Liver (tissue), 8 donors: ENCODE measurements at regions not wholly inside any gene's neighbourhood (a gene's known extent, or its start where the extent isn't known, plus 50 kb on each side); places are given as distances from the start of the nearest gene placed in this dataset.

Experiments
- DNase-seq: peaks from one replicate; pipeline ENCODE4 v3.0.0-alpha.2; 2017; ENCODE audit warnings: low spot score
- H3K27ac ChIP-seq, 2 donors: one replicate each; pipeline ENCODE4 v1.7.0; 2013; ENCODE audit warnings: inconsistent platforms in 2 of 2, low read length in 2 of 2, control low read depth in 1 of 2, low read depth in 1 of 2, mild to moderate bottlenecking in 1 of 2
- H3K27me3 ChIP-seq, 4 donors: one replicate each; pipeline versions ENCODE4 v1.6.1 to v1.7.0; 2013; ENCODE audit warnings: low read length in 3 of 4, inconsistent platforms in 1 of 4, mild to moderate bottlenecking in 1 of 4, moderate library complexity in 1 of 4; ENCODE audit not compliant: control insufficient read depth in 4 of 4, insufficient read depth in 4 of 4
- H3K36me3 ChIP-seq, 4 donors: one replicate each; pipeline versions ENCODE4 v1.6.1 to v1.7.0; 2013; ENCODE audit warnings: low read length in 3 of 4, mild to moderate bottlenecking in 3 of 4, low read depth in 1 of 4, moderate library complexity in 1 of 4; ENCODE audit not compliant: control insufficient read depth in 4 of 4, insufficient read depth in 3 of 4
- H3K4me1 ChIP-seq, 4 donors: one replicate each; pipeline versions ENCODE4 v1.6.1 to v1.7.0; 2013; ENCODE audit warnings: low read length in 3 of 4, mild to moderate bottlenecking in 3 of 4, moderate library complexity in 1 of 4; ENCODE audit not compliant: control insufficient read depth in 4 of 4, insufficient read depth in 4 of 4
- H3K4me3 ChIP-seq, 3 donors: one replicate each; pipeline versions ENCODE4 v1.6.1 to v1.7.0; 2013; ENCODE audit warnings: low read length in 3 of 3, control low read depth in 1 of 3, low read depth in 1 of 3, mild to moderate bottlenecking in 1 of 3
- H3K9ac ChIP-seq, 2 donors: one replicate each; pipeline ENCODE4 v1.7.0; 2013; ENCODE audit warnings: low read length in 2 of 2, mild to moderate bottlenecking in 2 of 2, moderate library complexity in 2 of 2, control low read depth in 1 of 2, low read depth in 1 of 2
- H3K9me3 ChIP-seq, 4 donors: one replicate each; pipeline versions ENCODE4 v1.6.1 to v1.7.0; 2013; ENCODE audit warnings: low read length in 3 of 4; ENCODE audit not compliant: control insufficient read depth in 4 of 4
- ATF3 ChIP-seq: IDR thresholded peaks from 2 replicates; pipeline ENCODE4 v1.6.1; 2016; ENCODE audit warnings: antibody characterized with exemption
- EGR1 ChIP-seq, 2 donors: IDR thresholded peaks; 2 replicates each; pipeline ENCODE4 v1.6.1; 2016 to 2018; ENCODE audit warnings: antibody characterized with exemption in 2 of 2, low read depth in 2 of 2
- FOXA1 ChIP-seq: IDR thresholded peaks from 2 replicates; pipeline ENCODE4 v1.6.1; 2016; ENCODE audit warnings: antibody characterized with exemption
- FOXA2 ChIP-seq: IDR thresholded peaks from 2 replicates; pipeline ENCODE4 v1.6.1; 2016; ENCODE audit warnings: antibody characterized with exemption
- GABPA ChIP-seq, 2 donors: IDR thresholded peaks in 1 of 2; conservative IDR thresholded peaks in 1 of 2; 2 replicates each; pipeline ENCODE4 v1.6.1; 2016; ENCODE audit warnings: antibody characterized with exemption in 2 of 2, mild to moderate bottlenecking in 1 of 2, moderate library complexity in 1 of 2
- HNF4A ChIP-seq, 2 donors: conservative IDR thresholded peaks; 2 replicates each; pipeline ENCODE4 v1.6.1; 2016; ENCODE audit warnings: antibody characterized with exemption in 2 of 2, mild to moderate bottlenecking in 2 of 2
- HNF4G ChIP-seq: IDR thresholded peaks from 2 replicates; pipeline ENCODE4 v1.6.1; 2016; ENCODE audit warnings: antibody characterized with exemption
- JUND ChIP-seq, 2 donors: IDR thresholded peaks; 2 replicates each; pipeline ENCODE4 v1.6.1; 2016; ENCODE audit warnings: antibody characterized with exemption in 2 of 2
- MAX ChIP-seq: IDR thresholded peaks from 2 replicates; pipeline ENCODE4 v1.6.1; 2016; ENCODE audit warnings: antibody characterized with exemption
- NR2F2 ChIP-seq: IDR thresholded peaks from 2 replicates; pipeline ENCODE4 v1.6.1; 2016; ENCODE audit warnings: antibody characterized with exemption
- RAD21 ChIP-seq, 2 donors: IDR thresholded peaks; 2 replicates each; pipeline ENCODE4 v1.6.1; 2016; ENCODE audit warnings: antibody characterized with exemption in 2 of 2, mild to moderate bottlenecking in 2 of 2
- RXRA ChIP-seq, 2 donors: IDR thresholded peaks; 2 replicates each; pipeline ENCODE4 v1.6.1; 2017 to 2018; ENCODE audit warnings: antibody characterized with exemption in 2 of 2, mild to moderate bottlenecking in 1 of 2
- SP1 ChIP-seq: IDR thresholded peaks from 2 replicates; pipeline ENCODE4 v1.6.1; 2018; ENCODE audit warnings: antibody characterized with exemption, mild to moderate bottlenecking
- TAF1 ChIP-seq: conservative IDR thresholded peaks from 2 replicates; pipeline ENCODE4 v1.6.1; 2016; ENCODE audit warnings: antibody characterized with exemption, mild to moderate bottlenecking
- YY1 ChIP-seq: IDR thresholded peaks from 2 replicates; pipeline ENCODE4 v1.6.1; 2016; ENCODE audit warnings: antibody characterized with exemption, mild to moderate bottlenecking
- WGBS: extraction: QIAGEN DNeasy Blood & Tissue Kit; methylation state at CpG from one replicate; pipeline ENCODE4 v1.1.7; 2013; 5-methylcytosine and 5-hydroxymethylcytosine counted together
- TF ChIP-seq, protein P1 (sequence below): IDR thresholded peaks from 2 replicates; pipeline ENCODE4 v1.6.1; 2016; ENCODE audit warnings: antibody characterized with exemption
- TF ChIP-seq, protein P2 (sequence below): fragments of 150-350 bp; IDR thresholded peaks from 2 replicates; pipeline ENCODE4 v1.5.1; 2017; ENCODE audit warnings: improper control_type of control experiment, low read depth, low read length; ENCODE audit not compliant: missing input control
- TF ChIP-seq, protein P3 (sequence below): IDR thresholded peaks from 2 replicates; pipeline ENCODE4 v1.6.1; 2016; ENCODE audit warnings: antibody characterized with exemption, mild to moderate bottlenecking
- donor health status: healthy.
- donor health status: healthy.
- donor health status: healthy.
- donor health status: healthy.
- donor health status: healthy.

DNA sequence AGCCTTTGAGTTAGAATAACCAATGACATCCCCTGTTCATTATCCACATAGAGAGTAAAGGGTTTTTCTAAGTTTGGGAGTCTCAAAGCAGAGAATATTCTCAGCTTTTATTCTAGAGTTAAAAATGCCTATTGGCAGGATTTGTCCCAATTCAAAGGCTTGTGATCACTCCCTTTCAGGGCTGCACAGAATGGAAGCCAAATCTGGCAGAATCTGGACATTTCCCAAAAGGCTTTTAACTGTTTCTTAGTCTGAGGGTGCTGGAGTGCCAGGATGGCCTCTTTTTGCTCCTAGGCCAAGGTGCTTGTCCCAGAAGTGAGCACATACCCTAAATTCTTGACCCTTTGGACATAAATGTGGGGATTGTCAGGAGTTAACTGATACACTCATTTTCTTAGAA is 556.6 kb downstream of the DOK5 start:
- Histone ChIP-seq H3K4me3 (no peak overlapping the region), H3K9ac (no peak overlapping the region), H3K27me3 (no peaks in the 10 kb centered on the region), H3K4me1 (no peaks in the 10 kb centered on the region), H3K9me3 (no peaks in the 10 kb centered on the region), H3K36me3 (no peaks in the 10 kb centered on the region), H3K27ac (no peak overlapping the region)
- TF ChIP-seq MAX, result no peak
- no peak for TF ChIP-seq RAD21 (IDR thresholded peaks at IDR 0.05)
- no peak for TF ChIP-seq ATF3
- no peak for TF ChIP-seq FOXA1
- no peak for TF ChIP-seq HNF4A (conservative IDR thresholded peaks at IDR 0.05)
- no peak for TF ChIP-seq TAF1
- TF ChIP-seq, protein P1, sequence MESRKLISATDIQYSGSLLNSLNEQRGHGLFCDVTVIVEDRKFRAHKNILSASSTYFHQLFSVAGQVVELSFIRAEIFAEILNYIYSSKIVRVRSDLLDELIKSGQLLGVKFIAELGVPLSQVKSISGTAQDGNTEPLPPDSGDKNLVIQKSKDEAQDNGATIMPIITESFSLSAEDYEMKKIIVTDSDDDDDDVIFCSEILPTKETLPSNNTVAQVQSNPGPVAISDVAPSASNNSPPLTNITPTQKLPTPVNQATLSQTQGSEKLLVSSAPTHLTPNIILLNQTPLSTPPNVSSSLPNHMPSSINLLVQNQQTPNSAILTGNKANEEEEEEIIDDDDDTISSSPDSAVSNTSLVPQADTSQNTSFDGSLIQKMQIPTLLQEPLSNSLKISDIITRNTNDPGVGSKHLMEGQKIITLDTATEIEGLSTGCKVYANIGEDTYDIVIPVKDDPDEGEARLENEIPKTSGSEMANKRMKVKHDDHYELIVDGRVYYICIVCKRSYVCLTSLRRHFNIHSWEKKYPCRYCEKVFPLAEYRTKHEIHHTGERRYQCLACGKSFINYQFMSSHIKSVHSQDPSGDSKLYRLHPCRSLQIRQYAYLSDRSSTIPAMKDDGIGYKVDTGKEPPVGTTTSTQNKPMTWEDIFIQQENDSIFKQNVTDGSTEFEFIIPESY, result no peak
- no peak for TF ChIP-seq RXRA (IDR thresholded peaks at IDR 0.05)
- no peak for TF ChIP-seq GABPA (IDR thresholded peaks at IDR 0.05 in 1 of 2, conservative IDR thresholded peaks at IDR 0.05 in 1 of 2)
- TF ChIP-seq HNF4G, result no peak
- no peak for DNase-seq

- no peaks in the 10 kb centered on the region for H3K27me3 ChIP-seq
- no peak overlapping the region for H3K4me3 ChIP-seq
- no peak for DNase-seq
- no peak overlapping the region for H3K9ac ChIP-seq
- WGBS, result 63% methylated on average over 4 of the region's 4 CpGs
- H3K27ac ChIP-seq, result no peak overlapping the region
- H3K36me3 ChIP-seq, result no peaks in the 10 kb centered on the region
- H3K9me3 ChIP-seq, result no peaks in the 10 kb centered on the region
- TF ChIP-seq EGR1 (IDR thresholded peaks at IDR 0.05; ENCODE audit: low read depth in 2 of 2), result no peak
- no peak for TF ChIP-seq GABPA (IDR thresholded peaks at IDR 0.05 in 1 of 2, conservative IDR thresholded peaks at IDR 0.05 in 1 of 2)
- no peak for TF ChIP-seq RXRA (IDR thresholded peaks at IDR 0.05)
- no peak for TF ChIP-seq FOXA1
- TF ChIP-seq, protein P2, sequence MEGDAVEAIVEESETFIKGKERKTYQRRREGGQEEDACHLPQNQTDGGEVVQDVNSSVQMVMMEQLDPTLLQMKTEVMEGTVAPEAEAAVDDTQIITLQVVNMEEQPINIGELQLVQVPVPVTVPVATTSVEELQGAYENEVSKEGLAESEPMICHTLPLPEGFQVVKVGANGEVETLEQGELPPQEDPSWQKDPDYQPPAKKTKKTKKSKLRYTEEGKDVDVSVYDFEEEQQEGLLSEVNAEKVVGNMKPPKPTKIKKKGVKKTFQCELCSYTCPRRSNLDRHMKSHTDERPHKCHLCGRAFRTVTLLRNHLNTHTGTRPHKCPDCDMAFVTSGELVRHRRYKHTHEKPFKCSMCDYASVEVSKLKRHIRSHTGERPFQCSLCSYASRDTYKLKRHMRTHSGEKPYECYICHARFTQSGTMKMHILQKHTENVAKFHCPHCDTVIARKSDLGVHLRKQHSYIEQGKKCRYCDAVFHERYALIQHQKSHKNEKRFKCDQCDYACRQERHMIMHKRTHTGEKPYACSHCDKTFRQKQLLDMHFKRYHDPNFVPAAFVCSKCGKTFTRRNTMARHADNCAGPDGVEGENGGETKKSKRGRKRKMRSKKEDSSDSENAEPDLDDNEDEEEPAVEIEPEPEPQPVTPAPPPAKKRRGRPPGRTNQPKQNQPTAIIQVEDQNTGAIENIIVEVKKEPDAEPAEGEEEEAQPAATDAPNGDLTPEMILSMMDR, result no peak
- no peak for TF ChIP-seq TAF1
- no peak for TF ChIP-seq HNF4A (conservative IDR thresholded peaks at IDR 0.05)
- no peak for TF ChIP-seq RAD21 (IDR thresholded peaks at IDR 0.05)
- no peak for TF ChIP-seq NR2F2
- TF ChIP-seq, protein P1, result no peak
- TF ChIP-seq YY1, result no peak
- TF ChIP-seq JUND (IDR thresholded peaks at IDR 0.05), result no peak
- TF ChIP-seq, protein P3, sequence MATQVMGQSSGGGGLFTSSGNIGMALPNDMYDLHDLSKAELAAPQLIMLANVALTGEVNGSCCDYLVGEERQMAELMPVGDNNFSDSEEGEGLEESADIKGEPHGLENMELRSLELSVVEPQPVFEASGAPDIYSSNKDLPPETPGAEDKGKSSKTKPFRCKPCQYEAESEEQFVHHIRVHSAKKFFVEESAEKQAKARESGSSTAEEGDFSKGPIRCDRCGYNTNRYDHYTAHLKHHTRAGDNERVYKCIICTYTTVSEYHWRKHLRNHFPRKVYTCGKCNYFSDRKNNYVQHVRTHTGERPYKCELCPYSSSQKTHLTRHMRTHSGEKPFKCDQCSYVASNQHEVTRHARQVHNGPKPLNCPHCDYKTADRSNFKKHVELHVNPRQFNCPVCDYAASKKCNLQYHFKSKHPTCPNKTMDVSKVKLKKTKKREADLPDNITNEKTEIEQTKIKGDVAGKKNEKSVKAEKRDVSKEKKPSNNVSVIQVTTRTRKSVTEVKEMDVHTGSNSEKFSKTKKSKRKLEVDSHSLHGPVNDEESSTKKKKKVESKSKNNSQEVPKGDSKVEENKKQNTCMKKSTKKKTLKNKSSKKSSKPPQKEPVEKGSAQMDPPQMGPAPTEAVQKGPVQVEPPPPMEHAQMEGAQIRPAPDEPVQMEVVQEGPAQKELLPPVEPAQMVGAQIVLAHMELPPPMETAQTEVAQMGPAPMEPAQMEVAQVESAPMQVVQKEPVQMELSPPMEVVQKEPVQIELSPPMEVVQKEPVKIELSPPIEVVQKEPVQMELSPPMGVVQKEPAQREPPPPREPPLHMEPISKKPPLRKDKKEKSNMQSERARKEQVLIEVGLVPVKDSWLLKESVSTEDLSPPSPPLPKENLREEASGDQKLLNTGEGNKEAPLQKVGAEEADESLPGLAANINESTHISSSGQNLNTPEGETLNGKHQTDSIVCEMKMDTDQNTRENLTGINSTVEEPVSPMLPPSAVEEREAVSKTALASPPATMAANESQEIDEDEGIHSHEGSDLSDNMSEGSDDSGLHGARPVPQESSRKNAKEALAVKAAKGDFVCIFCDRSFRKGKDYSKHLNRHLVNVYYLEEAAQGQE, result no peak
- TF ChIP-seq SP1, result no peak
- TF ChIP-seq FOXA2, result no peak
- no peak for TF ChIP-seq HNF4G
- no peak for TF ChIP-seq MAX
- no peak for TF ChIP-seq ATF3
- H3K4me1 ChIP-seq, result no peaks in the 10 kb centered on the region
Observed at GRCh38 chr20:55014766-55015165, 539.4 kb downstream of the DOK5 start.
